ENCODE measurements at regions not wholly inside any gene's neighbourhood (a gene's known extent, or its start where the extent isn't known, plus 50 kb on each side); places are given as distances from the start of the nearest gene placed in this dataset.

DNA sequence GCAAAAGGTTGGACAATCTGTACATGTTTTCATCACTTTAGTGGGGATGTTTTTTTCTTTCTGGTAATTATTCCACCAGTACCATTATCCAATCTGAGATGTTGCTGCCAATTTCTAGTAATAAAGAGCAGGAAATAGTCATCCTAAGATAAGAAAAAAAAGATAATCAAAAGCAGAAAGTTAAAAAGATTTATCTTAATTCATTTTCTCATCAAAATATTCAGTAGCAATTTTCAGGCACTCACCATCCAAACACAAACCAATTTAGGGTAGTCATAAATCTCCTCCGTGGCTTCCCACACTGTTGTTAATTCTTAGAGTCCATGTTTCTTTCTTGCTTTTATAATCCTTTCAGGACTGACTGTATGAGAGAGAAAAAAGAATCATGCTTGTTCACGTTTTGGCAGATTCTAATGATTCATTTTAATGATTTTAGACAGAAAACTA, 263.7 kb upstream of the UGT8 start:
- TF ChIP-seq, protein P1, sequence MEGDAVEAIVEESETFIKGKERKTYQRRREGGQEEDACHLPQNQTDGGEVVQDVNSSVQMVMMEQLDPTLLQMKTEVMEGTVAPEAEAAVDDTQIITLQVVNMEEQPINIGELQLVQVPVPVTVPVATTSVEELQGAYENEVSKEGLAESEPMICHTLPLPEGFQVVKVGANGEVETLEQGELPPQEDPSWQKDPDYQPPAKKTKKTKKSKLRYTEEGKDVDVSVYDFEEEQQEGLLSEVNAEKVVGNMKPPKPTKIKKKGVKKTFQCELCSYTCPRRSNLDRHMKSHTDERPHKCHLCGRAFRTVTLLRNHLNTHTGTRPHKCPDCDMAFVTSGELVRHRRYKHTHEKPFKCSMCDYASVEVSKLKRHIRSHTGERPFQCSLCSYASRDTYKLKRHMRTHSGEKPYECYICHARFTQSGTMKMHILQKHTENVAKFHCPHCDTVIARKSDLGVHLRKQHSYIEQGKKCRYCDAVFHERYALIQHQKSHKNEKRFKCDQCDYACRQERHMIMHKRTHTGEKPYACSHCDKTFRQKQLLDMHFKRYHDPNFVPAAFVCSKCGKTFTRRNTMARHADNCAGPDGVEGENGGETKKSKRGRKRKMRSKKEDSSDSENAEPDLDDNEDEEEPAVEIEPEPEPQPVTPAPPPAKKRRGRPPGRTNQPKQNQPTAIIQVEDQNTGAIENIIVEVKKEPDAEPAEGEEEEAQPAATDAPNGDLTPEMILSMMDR (IDR thresholded peaks at IDR 0.05; ENCODE audit: unreplicated experiment): no peak
- Mint-ChIP-seq H3K9me3 (ENCODE audit: unreplicated experiment) (no peaks in the 10 kb centered on the region), H3K27ac (ENCODE audit: unreplicated experiment) (no peak overlapping the region), H3K27me3 (ENCODE audit: unreplicated experiment) (no peaks in the 10 kb centered on the region), H3K36me3 (ENCODE audit: low read depth, unreplicated experiment) (no peaks in the 10 kb centered on the region), H3K4me3 (ENCODE audit: unreplicated experiment) (no peak overlapping the region), H3K4me1 (ENCODE audit: unreplicated experiment) (no peaks in the 10 kb centered on the region)
- no peak for DNase-seq (ENCODE audit: low spot score)

DNA sequence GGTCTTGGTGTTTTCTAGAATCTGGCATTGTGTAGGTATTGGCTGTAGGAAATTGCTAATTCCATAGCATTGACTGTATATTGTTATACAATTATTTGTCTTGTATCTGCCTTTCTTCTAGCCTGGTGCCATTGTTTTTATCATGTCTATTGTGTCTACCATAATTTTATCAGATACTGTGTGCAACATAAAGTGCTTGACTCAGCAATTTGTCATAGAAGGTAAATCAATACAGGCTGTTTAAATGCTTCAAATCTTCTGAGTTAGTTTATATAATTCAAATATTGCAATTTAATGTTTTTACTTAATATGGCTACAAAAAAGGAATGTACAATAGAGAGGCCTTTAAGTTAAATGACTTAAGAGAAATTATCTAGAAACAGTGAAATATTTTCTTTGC, 263.3 kb upstream of the UGT8 start:
- TF ChIP-seq, protein P1 (IDR thresholded peaks at IDR 0.05; ENCODE audit: unreplicated experiment): no peak
- no peak for DNase-seq (ENCODE audit: low spot score)
- Mint-ChIP-seq H3K9me3 (ENCODE audit: unreplicated experiment) (no peaks in the 10 kb centered on the region), H3K4me1 (ENCODE audit: unreplicated experiment) (no peaks in the 10 kb centered on the region), H3K27me3 (ENCODE audit: unreplicated experiment) (no peaks in the 10 kb centered on the region), H3K4me3 (ENCODE audit: unreplicated experiment) (no peak overlapping the region), H3K27ac (ENCODE audit: unreplicated experiment) (no peak overlapping the region), H3K36me3 (ENCODE audit: low read depth, unreplicated experiment) (no peaks in the 10 kb centered on the region)

DNA sequence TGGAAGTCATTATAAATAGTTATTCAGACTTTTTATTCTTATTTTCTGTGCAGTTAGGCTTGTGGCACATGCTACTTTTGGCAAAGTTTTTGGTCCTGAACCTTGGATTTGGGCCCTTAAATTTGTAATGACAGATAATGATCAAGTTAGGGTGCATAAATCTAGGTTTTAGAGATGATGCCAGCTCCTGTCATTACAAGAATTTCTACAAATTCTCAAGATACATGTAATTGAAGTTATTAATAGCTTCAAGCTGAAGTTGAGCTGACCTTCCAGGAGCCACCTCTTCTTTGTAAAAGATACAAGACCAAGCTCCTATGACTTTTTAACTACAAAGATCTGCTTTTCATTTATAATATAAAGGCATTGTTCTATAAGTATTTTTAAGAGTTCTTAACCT, 255.6 kb upstream of the UGT8 start:
- peaks cover 2% of the 10 kb centered on the region for H3K4me1 Mint-ChIP-seq (ENCODE audit: unreplicated experiment)
- no peak overlapping the region for H3K4me3 Mint-ChIP-seq (ENCODE audit: unreplicated experiment)
- no peaks in the 10 kb centered on the region for H3K27me3 Mint-ChIP-seq (ENCODE audit: unreplicated experiment)
- TF ChIP-seq, protein P1 (IDR thresholded peaks at IDR 0.05; ENCODE audit: unreplicated experiment): no peak
- H3K9me3 Mint-ChIP-seq (ENCODE audit: unreplicated experiment): no peaks in the 10 kb centered on the region
- DNase-seq (ENCODE audit: low spot score): no peak
- H3K36me3 Mint-ChIP-seq (ENCODE audit: low read depth, unreplicated experiment): no peaks in the 10 kb centered on the region
- H3K27ac Mint-ChIP-seq (ENCODE audit: unreplicated experiment): no peak overlapping the region

DNA sequence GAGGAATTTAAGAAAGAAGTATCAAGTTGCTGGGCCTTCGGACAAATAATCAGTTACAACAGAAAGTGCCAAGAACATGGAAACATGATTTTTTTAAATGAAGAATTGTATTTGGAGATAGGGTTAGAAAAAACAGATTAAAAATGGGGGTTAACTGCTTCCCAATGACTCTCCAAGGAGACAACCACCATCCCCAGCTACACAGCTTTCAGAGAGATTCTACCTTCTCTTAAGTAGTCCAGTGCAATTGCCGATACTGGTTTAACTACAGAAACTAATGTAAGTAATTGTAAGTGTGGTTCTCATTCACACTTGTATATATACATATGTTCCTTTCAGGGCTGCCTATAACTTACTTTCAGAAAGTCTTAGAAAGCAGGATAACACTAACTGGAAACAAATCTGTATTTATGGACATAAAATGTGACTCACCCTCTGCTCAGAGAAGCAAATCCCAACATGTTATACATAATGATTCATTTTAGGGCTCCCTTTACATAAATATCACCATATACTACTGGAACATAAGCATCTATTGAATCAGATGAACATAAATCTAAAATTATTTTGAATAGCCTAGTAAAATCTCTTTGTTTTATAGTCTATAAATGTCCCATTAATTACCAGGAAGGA, 248.9 kb upstream of the UGT8 start:
- Mint-ChIP-seq H3K36me3 (ENCODE audit: low read depth, unreplicated experiment) (no peaks in the 10 kb centered on the region), H3K27ac (ENCODE audit: unreplicated experiment) (no peak overlapping the region), H3K9me3 (ENCODE audit: unreplicated experiment) (no peaks in the 10 kb centered on the region), H3K4me1 (ENCODE audit: unreplicated experiment) (peaks cover 3% of the 10 kb centered on the region), H3K27me3 (ENCODE audit: unreplicated experiment) (no peaks in the 10 kb centered on the region), H3K4me3 (ENCODE audit: unreplicated experiment) (no peak overlapping the region)
- DNase-seq (ENCODE audit: low spot score): no peak
- TF ChIP-seq, protein P1 (IDR thresholded peaks at IDR 0.05; ENCODE audit: unreplicated experiment): no peak

DNA sequence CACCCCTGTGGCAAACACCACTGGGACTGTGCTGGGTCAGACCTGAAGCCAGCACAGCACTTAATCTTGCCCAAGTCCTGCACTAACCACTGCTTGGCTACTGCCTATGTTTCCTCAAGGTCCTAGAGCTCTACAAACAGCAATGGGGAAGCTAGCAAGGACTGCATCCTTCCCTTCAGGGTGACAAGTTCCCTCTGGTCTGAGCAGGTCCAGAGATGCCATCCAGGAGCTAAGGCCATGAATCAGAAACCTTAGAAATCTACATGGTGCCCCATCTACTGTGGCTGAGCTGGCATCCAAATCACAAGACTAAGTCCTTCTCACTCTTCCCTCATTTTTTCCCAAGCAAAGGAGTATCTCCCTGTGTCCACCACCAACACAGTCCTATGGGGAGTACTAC, 239.7 kb upstream of the UGT8 start:
- TF ChIP-seq, protein P1 (IDR thresholded peaks at IDR 0.05; ENCODE audit: unreplicated experiment): no peak
- H3K9me3 Mint-ChIP-seq (ENCODE audit: unreplicated experiment): no peaks in the 10 kb centered on the region

More for the DNA sequence above, 239.7 kb upstream of the UGT8 start:
- H3K4me3 Mint-ChIP-seq (ENCODE audit: unreplicated experiment): no peak overlapping the region
- H3K27ac Mint-ChIP-seq (ENCODE audit: unreplicated experiment): no peak overlapping the region
- peaks cover 3% of the 10 kb centered on the region for H3K4me1 Mint-ChIP-seq (ENCODE audit: unreplicated experiment)
- no peaks in the 10 kb centered on the region for H3K36me3 Mint-ChIP-seq (ENCODE audit: low read depth, unreplicated experiment)
- H3K27me3 Mint-ChIP-seq (ENCODE audit: unreplicated experiment): no peaks in the 10 kb centered on the region
- no peak for DNase-seq (ENCODE audit: low spot score)
